ENCODE measurements at regions not wholly inside any gene's neighbourhood (a gene's known extent, or its start where the extent isn't known, plus 50 kb on each side); places are given as distances from the start of the nearest gene placed in this dataset.

DNA sequence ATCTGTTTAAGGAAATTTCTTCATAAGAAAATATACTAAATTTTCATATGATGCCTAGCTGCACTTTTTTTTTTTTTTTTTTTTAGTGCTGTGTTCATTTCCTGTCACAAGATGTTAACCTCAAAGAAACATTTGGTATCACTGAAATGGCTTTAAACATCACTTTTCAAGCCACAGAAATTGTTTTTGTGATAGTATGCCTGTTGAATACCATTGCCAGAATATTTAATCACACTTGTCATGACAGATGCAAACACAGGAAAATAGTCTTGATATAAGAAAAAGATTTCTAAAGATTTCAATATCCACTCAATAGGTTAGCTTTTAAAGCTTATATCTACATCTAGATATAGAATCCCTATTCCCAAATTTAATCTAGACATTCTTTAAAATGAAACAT, 608.5 kb upstream of the AGTR1 start:
- DNase-seq, result no peak

DNA sequence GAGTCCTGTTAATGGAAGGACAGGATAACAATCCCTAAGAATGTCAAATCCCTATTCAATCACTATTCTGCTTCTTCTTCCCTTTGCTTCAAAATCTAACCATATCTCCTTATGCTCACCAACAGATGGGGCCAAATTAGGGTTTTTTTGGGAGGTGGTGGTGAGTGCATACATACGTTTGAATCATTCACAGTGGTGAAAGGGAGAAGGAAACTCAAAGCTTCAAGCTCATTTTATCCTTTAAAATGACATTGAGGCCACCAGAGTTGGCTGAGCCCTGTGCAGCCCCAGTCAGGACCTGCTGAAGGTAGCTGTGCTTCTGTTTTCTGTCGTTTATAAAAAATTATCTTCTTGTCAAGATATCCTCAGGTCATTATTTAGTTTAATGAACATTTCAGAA, 607.5 kb upstream of the AGTR1 start:
- DNase-seq, result no peak

DNA sequence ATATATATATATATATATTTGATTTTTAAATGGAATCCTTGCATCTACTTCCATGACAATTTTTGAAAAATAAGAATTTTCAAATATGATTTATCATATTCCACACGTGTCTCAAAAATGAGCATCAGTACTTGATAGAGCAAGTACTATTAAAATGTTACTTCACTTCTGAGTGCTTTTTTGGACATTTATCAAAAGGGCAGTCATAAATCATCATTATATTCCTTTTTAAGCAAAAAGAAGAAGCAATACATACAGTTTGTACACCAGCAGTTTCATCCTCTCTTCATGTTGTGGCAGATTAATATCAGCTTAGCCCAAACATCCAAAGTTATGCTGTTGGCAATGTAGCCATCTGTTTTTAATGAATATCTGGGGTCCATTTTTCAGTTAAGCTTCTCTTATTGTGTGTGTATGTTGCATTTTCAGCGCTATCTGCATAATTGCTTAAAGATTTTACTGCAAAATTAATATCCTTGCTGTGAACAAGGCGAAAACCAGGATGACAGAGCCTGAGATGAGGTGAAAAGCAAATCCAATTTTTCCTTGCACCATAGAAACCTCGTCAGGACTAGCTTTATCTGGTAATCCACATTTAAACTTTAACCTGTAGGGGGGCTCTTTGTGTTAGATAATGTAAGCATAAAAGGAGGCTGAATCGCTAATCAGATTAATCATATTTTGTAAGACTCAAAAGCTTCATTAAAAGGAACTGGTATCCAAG, 604.9 kb upstream of the AGTR1 start:
- no peak for DNase-seq

DNA sequence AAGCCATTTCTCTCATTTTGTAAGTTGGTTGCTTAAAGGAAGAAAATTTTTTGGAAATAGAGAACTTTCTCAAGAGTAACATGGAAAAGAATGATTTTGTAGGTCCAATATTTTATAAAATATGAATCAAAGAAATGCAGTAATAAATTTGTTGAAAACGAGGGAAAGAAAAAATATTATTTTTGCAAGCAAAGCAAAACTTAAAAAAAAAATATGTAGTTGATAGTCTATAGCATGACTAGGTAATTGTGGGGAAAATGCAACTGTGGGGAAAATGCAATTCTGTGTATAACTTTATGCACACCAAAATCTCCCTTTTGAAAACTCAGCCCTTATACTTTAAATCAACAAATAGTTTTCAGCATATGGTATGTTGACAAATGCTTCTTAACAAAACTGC, 604.0 kb upstream of the AGTR1 start:
- DNase-seq, result no peak

DNA sequence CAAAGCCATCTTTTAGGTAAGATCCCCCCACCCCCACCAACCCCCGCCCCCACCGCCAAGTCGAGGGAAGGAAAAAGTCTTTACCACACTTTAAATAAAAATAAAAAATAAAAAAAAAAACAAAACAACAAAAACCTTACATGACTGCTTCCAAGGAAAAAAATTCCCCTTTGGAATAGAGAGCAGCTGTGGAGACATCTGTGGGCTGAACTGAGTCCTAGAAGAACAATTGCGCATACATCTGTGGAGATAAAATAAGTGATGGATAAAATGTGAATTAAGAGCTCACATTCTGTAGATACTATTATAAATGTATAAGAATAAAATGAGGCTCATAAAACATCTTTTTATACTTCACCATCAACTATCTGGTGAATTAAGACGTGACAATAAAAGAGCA, 601.7 kb upstream of the AGTR1 start:
- no peak for DNase-seq

DNA sequence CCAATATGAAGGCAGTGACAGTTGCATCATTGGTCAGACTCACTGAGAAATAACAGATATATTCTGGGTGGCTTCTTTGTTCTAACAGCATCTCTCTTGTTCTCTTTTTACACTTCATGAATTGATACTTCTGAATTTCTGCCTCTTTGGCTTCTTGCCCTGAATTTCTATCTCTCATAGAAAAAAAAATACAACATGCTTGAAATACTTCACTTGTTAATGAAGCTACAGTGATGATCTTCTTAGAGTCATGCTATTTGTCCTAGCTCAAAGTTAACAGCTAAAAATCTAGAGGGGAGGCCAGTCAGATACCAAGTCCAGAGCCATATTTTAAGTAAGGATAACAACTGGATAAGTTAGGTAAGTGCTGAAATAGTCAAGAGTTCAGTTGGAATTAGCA, 597.2 kb upstream of the AGTR1 start:
- no peak for DNase-seq

DNA sequence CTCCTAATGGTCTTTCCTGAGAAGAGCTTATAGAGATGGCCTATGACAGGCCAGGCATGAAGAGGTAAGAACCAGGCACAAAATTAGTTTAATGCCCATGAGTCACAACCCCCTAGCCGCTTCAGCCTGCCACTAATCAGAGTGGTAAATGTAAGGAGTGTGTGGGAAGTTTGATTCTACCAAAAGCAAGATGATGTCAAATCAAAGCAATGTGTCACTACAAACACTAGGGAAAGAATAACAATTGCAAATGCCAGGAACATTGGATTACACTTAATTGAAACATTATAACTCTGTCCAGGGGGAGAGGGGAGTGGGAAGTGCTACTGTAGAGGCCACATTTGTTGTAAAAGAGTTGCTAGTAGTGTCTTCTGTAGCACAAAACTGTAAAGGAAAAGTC, 596.6 kb upstream of the AGTR1 start:
- no peak for DNase-seq

DNA sequence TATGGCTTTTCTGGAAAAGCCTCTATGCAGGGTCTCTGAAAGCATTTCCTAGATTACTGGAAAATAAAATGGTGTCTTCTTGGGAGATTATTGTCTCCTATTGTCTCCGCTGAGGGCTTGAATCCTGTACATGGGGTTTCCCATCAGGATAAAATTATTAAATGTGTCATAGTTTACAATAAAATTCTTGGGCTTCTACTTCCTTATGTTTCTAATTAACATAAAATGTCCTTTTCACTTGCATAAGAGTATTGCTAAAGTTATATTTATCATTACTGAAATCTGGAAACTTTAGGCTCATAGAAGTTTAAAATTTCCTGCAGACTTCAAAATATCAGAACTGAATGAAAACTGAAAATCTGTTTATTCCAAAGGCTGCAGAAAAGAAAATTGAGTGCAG, 595.5 kb upstream of the AGTR1 start:
- no peak for DNase-seq

DNA sequence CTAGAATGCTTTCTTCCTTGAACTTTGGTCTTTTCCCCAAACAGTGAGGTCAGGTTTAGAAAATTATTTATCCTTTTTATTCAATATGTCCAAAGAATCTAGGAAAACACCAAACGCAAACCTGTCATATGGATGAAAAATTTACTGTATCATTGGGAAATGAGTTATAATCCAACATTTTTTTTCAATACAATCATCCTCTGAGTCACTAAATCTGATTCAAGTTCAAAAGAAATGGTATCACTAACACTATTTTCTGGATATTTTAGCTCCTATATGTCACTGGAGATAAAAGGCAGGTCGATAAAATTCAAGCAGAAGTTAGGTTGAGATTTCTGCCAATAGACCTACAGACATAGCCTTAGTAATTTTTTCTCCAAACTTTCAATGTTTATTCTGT, 591.6 kb upstream of the AGTR1 start:
- no peak for DNase-seq

DNA sequence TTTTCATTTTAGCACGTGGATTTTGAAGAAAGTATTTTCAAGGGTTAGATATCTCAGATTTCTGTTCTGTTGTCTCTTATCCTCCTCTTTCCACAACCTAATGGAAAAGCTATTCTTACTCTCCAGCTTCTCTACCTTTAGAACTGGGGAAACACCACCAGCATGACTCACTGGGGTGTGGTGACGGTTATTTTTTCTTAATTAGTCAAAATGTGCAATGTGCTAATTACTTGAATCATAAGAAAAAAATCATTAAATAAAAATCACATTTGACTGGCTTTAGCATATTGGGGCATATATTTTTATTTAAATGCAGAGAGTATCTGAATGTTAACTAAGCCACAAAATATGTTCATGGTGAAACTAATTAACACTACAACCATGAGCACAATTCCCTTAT, 570.7 kb upstream of the AGTR1 start:
- no peak for DNase-seq

DNA sequence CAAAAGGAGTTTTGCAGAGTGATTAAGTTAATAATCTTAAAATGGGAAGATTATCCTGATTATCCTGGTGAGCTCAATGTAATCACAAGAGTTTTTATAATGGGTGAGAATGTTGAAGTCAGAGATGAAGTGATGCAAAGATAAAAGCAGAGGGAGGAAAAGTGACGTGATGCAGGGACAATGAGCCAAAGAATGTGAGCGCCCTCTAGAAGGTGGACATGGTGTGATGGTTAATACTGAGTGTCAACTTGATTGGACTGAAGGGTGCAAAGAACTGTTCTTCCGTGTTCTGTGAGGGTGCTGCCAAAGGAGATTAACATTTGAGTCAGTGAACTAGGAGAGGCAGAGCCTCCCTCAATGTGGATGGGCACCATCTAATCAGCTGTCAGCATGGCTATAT, 569.6 kb upstream of the AGTR1 start:
- no peak for DNase-seq

DNA sequence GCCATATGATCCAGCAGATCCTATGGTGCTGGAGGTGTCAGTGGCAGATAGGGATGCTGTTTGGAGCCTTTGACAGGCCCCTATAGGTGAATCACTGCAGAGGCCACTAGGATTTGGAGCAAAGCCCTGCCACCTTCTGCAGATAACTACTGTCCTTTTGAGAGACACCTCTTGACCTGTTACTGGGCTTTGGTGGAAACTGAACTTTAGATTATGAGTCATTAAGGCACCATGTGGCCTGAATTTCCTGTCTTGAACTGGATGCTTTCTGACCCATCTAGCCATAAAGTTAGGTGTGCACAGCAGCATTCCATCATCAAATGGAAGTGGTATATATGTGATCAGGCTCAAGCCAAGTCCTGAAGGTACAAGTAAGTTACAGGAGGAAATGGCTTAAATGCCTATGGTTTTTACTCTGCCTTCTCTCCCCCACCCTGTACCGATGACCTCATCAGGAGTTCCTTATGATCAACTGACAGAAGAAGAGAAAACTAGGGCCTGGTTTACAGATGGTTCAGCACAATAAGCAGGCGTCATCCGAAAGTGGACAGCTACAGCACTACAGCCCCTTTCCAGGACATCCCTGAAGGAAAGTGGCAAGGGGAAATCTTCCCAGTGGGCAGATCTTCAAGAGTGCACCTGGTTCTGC, 565.6 kb upstream of the AGTR1 start:
- DNase-seq, result no peak

DNA sequence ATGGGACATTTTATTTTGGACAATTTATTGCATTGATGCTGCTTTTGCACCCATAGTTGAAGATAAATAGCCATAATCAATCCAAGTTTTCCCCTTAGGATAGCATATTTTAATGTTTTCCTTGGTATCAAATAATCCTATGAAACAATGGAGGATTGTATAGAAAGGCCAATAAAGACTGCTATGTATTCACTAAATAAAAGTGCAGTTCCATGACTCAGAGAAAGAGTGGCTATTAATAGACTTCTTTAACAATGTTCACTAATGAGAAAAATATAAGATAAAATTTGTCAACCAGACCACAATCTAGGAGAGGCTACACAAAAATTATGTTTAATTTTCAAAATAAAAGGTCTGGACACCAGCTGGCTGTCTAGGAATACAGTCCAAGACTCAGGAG, 560.9 kb upstream of the AGTR1 start:
- no peak for DNase-seq

DNA sequence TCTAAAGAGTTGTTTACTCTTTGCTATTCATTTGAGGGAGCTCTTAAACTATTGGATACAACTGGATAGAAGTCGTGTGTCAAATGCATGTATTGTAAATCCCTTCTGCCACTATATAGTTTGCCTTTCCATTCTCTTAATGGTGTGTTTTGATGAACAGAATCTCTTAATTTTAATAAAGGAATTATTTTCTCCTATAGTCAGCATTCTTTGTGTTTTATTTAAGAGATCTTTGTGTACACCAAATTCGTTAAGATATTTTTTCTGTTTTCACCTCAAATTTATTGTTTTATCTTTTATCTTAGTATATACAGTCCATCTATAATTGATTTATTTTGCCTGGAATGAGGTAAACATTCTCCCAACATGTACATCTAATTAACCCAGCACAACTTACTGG, 551.5 kb upstream of the AGTR1 start:
- DNase-seq, result no peak

DNA sequence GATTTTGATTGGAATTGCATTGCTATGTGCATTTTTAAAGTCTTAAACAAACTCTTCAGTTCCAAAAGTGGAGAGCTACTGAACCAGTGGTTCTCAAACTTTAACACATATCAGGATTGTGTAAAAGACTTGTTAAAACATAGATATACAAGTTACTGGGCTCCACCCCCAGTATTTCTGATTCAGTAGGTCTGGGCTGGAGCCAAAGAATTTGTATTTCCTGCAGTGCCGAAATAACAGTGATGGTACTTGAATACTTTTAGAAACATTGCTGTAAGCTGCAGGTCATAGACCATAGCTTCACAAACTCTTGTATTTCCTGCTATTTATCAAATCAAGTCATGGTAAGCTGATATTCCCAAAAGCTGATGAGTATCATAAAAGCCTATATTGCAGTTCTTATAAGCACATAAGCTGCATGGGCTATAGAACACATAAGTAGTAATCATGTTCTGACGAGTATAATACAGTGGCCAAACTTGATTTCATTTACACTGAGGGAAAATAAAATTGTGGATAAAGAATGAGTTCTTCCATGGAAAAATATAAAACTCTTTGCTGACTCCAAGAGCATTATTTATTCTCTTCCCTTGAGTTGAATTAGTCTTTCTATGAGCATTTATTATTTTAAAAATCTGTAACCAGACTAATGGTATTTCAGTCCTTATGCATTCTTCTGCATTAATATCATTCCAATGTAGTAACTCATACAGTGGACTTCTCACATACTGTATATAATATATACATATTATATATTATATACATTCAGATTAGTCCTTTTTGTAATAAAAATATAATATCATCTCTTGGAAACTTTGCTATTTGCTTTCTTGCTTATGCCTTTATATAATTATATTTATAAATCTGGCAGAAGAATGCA, 550.5 kb upstream of the AGTR1 start:
- DNase-seq, result no peak

DNA sequence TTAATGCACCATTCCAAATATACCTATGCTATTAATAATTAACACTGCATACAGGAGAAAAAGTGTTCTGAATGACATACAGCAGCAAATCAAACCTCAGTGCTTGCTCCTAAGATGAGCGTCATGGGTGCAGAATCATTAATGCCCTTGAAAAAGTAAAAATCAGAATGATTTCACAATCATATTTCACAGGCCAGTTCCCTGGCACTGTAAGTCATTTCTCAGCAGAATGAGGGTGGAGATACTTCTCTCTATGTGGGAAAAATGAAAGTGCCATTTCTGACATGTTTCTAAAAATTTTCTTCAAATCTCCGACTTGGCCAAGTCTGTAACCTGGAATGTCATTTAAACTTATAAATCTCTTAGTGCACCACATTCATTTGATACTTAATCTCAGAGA, 549.8 kb upstream of the AGTR1 start:
- no peak for DNase-seq

DNA sequence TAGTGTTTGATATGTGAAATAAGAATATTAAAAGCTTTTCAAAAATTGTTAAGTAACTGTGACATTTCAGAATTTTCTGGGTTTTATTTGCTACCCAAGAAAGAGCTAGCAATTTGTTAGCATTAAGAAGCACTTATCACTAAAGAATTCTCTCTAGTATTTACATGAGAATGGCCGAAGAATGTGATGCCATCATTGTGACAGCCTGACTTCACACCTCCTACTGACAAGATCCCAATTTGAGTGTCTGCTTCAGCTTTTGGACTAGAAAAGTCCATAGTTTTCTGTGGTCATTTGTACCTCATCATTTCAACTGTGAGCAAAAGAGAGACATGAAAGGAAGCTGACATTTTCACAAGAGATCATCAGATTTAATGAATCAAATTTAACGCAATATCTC, 548.1 kb upstream of the AGTR1 start:
- no peak for DNase-seq

DNA sequence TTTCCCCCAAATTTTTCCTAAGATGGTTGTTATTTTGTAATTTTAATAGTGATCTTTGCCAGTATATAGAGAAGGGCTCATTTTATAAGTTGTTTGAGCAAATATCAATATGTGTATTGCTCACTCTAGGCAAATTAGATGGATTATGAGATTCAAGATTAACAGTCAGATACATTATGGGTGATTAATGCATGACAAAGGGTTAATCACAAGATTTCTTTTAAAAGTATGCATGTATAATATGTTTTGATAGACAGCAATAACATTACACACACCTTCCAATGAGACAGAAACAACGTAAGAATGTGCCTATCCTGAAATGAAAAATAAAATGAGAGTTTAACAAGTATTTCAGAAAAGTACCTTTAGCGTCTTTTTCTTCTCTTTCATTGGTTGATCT, 547.6 kb upstream of the AGTR1 start:
- no peak for DNase-seq

DNA sequence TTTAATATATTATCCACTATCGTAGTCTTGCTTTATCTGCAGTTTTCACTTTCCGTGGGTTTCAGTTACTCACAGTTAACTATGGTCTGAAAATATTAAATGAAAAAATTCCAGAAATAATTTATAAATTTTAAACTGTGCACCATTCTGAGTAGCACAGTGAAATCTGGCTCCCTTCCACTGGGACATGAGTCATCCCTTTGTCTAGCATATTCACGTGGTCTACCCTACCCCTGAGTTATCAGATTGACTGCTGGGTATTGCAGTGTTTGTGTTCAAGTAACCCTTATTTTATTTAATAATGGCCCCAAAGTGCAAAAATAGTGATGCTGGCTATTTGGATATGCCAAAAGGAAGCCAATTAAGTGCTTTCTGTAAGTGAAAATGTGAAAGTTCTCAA, 539.5 kb upstream of the AGTR1 start:
- DNase-seq, result no peak

DNA sequence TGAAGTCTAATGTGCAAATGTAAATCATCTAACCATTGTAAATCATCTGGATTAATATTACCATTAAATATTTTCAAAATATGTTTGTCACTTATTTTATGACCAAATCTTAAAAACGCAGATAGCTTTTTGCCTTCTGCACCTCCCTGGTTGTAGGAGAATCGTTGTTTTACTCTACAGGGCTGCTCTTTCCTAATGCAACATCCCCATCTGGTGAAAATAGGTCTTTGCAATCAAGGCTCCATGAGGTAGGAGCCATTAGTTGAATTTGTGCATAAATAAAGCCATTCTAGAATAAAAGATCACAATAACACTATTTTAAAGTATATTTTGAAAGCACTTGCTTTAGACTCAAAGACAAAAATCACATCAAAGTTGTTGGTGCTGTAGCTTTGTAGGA, 535.6 kb upstream of the AGTR1 start:
- no peak for DNase-seq

DNA sequence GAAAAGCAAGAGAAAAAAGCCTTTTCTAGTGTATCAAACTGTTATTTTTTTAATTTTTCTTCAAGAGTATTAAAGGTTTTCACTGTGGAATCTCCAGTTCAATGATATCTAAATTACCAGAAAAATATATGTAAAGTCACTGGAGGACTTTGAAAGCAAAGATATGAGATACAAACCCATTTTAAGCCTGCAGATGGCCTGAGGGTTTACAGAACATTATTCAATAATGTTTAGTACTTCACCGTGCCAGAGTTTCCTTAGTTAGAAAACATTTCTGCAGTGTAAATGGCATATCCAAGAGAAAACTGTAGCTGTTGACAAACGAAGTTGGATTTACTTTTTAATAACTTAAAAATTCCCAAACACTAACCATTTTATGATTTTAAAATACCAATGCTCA, 529.4 kb upstream of the AGTR1 start:
- no peak for DNase-seq

DNA sequence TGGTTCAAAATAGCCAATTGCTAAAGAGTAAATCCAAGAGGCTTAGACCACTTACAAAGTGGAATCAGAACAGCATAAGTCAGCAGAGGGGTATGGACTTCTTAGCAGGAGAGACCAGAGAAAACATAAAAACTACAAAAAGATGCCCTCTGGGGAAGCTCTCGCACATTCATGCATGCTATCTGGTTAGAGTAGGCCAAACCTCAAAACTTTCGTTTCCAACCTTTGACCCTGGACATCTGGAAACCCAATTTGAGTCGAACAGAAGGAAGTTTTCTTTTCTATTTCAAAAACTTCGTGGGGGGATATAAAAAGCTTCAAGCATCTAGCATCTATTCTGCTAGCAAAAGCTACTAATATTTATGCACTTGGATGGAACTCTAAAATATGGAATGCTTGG, 523.9 kb upstream of the AGTR1 start:
- no peak for DNase-seq

DNA sequence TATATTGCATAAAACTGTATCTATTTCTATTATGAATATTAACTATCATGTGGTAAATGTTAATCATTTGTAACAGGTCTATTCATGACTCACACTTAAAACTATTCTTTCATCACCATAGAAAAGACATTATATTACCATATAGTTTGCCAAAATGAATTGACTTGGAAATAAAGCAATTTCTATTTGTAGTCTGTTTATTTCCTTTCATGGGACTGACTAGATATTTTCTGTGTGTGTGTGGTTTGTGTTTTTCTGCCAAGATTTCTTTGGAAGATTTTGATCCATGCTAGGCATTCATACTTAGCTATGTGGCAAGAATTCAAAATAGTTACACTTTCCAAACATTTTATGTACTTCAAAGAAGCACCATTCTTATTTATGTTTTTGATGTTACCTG, 522.5 kb upstream of the AGTR1 start:
- DNase-seq, result no peak

DNA sequence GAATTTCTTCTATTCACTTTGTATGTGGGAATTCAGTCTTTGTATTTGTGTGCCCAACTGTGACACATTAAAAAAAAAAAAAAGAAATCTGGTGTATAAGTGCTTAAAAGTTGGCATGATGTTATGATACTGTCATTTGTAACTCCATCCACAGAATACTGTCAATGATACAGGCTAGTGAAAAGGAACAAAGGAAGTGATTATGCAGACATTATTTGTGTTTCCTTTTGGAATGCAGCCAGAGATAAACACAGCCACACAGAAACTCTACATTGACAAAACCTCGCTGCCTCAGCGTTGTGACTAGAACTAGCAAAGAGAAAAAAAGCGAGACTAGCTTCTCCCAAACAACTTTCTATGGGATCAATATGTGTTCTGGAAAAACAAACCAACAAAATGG, 519.2 kb upstream of the AGTR1 start:
- no peak for DNase-seq

Data from T1000 (cell line).